ENCODE measurements at regions not wholly inside any gene's neighbourhood (a gene's known extent, or its start where the extent isn't known, plus 50 kb on each side); places are given as distances from the start of the nearest gene placed in this dataset.

DNA sequence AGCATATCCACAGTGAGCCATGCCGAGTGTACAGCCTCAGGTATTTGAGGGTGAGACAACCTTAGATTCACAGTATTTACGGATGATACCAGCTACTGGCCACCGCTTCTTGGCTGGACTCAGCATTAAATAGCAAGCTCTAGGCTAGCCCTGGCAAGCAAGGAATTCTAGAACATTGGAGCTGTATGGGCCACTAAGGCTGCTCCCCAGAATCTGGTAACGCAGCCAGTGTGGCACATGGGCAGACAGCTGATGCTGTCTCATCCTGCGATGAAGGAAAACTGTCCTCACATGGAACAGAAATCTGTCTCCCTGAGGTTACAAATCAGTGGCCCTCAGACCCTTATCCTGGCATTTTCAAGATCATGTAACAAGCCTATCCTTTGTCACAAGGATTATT lies 57.6 kb upstream of the RGMA start:
- no peak for TF ChIP-seq CTCF (IDR thresholded peaks at IDR 0.05; ENCODE audit: low read depth, low read length, missing control alignments)
- H3K4me3 ChIP-seq (replicated peaks; ENCODE audit: low read depth, low read length): no peak overlapping the region
- DNase-seq (ENCODE audit: extremely low read depth, low read depth): no peak

DNA sequence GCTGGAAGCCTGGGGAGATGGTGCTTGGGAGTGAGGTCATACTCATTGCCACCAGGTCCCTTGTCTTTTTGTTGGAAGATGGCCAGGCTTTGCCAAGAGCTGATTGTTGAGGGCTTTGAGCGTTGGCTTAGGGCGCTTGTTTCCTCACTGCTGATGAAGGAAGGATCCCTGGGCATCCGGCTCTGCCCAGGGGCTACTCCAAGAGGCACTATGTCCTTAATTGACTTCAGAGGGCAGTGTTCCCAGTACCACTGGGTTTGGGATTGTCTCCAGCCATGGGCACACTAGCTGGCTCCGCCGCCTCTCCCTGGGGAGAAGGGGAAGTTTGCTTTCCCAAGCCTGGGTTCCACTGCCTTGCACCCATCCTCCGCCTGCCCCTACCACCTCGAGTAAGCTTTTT lies 57.2 kb upstream of the RGMA start:
- TF ChIP-seq CTCF (IDR thresholded peaks at IDR 0.05; ENCODE audit: low read depth, low read length, missing control alignments): no peak
- no peak overlapping the region for H3K4me3 ChIP-seq (replicated peaks; ENCODE audit: low read depth, low read length)
- DNase-seq (ENCODE audit: extremely low read depth, low read depth): no peak

DNA sequence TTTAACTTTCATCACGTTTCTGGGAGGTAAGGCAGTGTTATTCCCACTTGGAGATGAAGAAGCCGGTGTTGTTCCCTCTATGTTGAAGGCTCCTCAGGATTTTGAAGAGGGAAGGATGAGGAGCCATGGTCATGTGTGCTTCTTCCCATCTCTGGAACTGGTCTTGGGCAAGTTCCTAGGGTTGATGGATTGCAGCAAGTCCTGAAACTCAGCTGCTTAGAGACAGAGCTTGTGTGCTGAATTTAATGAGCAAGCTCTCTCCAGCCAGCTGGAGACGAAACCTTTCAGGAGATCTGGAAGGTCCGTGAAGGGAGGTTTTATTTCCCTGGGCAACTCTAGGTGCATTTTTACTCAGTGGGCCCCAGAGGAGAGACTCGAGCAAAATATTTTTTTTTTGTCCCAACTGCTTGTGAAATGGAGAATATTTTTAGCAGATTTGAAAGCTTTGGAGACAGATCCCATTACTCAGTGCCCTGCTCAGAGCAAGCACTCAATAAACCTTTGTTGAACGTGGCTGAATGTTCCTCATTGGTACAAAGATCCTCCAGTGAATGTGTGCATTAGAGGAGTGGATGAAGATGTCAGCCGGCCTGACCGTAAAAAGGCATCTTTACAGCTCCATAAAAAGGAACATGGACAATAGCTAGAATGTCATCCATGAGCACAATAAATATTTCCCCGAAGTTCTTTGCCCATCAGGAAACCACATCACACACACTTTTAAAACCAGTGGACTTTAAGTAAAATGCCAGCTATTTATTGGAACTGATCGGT lies 55.6 kb upstream of the RGMA start:
- H3K4me3 ChIP-seq (replicated peaks; ENCODE audit: low read depth, low read length): no peak overlapping the region
- DNase-seq (ENCODE audit: extremely low read depth, low read depth): no peak
- no peak for TF ChIP-seq CTCF (IDR thresholded peaks at IDR 0.05; ENCODE audit: low read depth, low read length, missing control alignments)

- TF ChIP-seq CTCF (IDR thresholded peaks at IDR 0.05; ENCODE audit: low read depth, low read length, missing control alignments): no peak
- DNase-seq (ENCODE audit: extremely low read depth, low read depth): no peak
- no peak overlapping the region for H3K4me3 ChIP-seq (replicated peaks; ENCODE audit: low read depth, low read length)
Measured at GRCh38 chr15:93143186-93143585, 54.2 kb upstream of the RGMA start.

- no peak for TF ChIP-seq CTCF (IDR thresholded peaks at IDR 0.05; ENCODE audit: low read depth, low read length, missing control alignments)
- no peak overlapping the region for H3K4me3 ChIP-seq (replicated peaks; ENCODE audit: low read depth, low read length)
- no peak for DNase-seq (ENCODE audit: extremely low read depth, low read depth)
Measured at GRCh38 chr15:93141371-93141794, 52.4 kb upstream of the RGMA start.

DNA sequence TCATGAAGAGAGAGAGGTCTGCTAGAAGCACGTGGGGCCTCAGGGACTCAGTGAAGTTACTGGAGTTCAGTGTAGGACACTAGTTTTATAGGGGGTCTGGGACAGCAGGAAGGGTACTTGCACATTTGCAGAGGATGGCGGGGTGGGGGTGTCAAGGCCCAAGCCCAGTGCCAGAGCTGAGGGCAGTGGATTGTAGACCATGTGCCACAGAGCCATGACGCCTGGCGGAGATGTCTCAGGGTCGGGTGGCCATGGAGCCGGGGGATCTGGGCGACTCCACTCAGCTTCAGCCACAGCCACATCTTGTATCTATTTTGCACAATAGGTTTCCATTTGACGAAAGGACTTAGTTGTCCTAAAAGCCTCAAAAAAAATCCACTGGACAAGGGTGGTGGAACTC lies 50.4 kb upstream of the RGMA start:
- no peak overlapping the region for H3K4me3 ChIP-seq (replicated peaks; ENCODE audit: low read depth, low read length)
- no peak for TF ChIP-seq CTCF (IDR thresholded peaks at IDR 0.05; ENCODE audit: low read depth, low read length, missing control alignments)
- no peak for DNase-seq (ENCODE audit: extremely low read depth, low read depth)
